A673 (cell line): ENCODE measurements at regions not wholly inside any gene's neighbourhood (a gene's known extent, or its start where the extent isn't known, plus 50 kb on each side); places are given as distances from the start of the nearest gene placed in this dataset.

Experiments used
- BruUV-seq: library from RNA; stranded (reverse); fragments of 400-500 nt; replicated peaks from 2 replicates; lab custom pipeline; 2021; lab: Mats Ljungman, UMichigan
- CTCF ChIA-PET: fragments of 300-600 bp; sonication (Branson Sonifier 250); formaldehyde crosslinking; loops from one replicate; lab custom pipeline; 2022; ENCODE audit warnings: antibody characterized with exemption; lab: Charles Lee
- POLR2A ChIA-PET: fragments of 300-600 bp; sonication (Branson Sonifier 250); formaldehyde crosslinking; loops from one replicate; lab custom pipeline; 2022; ENCODE audit warnings: antibody characterized with exemption; ENCODE audit not compliant: low non-redundant PET; lab: Charles Lee
- DNase-seq: peaks from one replicate; pipeline ENCODE4 v3.0.0-alpha.2; 2015; ENCODE audit warnings: low spot score
- H3K27ac ChIP-seq: fragments of 200-600 bp; sonication (generic); 2 replicates; pipeline ENCODE4 v1.5.1; 2016; ENCODE audit warnings: mixed run types, low read depth, mild to moderate bottlenecking, mixed read lengths, antibody characterized with exemption, low read length; ENCODE audit not compliant: poor library complexity, severe bottlenecking
- H3K27me3 ChIP-seq: fragments of 200-600 bp; sonication (generic); replicated peaks from 2 replicates; pipeline ENCODE4 v1.6.1; 2017; ENCODE audit warnings: mixed run types, low read depth, mild to moderate bottlenecking, mixed read lengths, antibody characterized with exemption, low read length; ENCODE audit not compliant: insufficient read depth, poor library complexity
- H3K36me3 ChIP-seq: fragments of 200-600 bp; sonication (generic); 2 replicates; pipeline ENCODE4 v1.6.1; 2016; ENCODE audit warnings: mixed run types, mild to moderate bottlenecking, mixed read lengths, antibody characterized with exemption, low read length; ENCODE audit not compliant: insufficient read depth, poor library complexity, severe bottlenecking
- H3K4me1 ChIP-seq: fragments of 200-600 bp; sonication (generic); 2 replicates; pipeline ENCODE4 v1.6.1; 2017; ENCODE audit warnings: mixed run types, mild to moderate bottlenecking, mixed read lengths, antibody characterized with exemption, low read length; ENCODE audit not compliant: insufficient read depth, poor library complexity, severe bottlenecking
- H3K4me3 ChIP-seq: fragments of 200-600 bp; sonication (generic); 2 replicates; pipeline ENCODE4 v1.5.1; 2016; ENCODE audit warnings: low read depth, mixed run types, mild to moderate bottlenecking, mixed read lengths, low read length; ENCODE audit not compliant: poor library complexity, severe bottlenecking
- H3K9me3 ChIP-seq: fragments of 200-600 bp; sonication (generic); 2 replicates; pipeline ENCODE4 v1.6.1; 2016; ENCODE audit warnings: mixed run types, low read depth, mild to moderate bottlenecking, mixed read lengths, antibody characterized with exemption, low read length; ENCODE audit not compliant: poor library complexity, severe bottlenecking
- CTCF ChIP-seq: fragments of 300-800, 200-600 bp; sonication (generic); conservative IDR thresholded peaks from 2 replicates; pipeline ENCODE4 v1.5.1; 2017; ENCODE audit warnings: low read depth, mild to moderate bottlenecking, antibody characterized with exemption, low read length, moderate library complexity, mixed read lengths
- EZH2 ChIP-seq: fragments of 200-600 bp; sonication (generic); IDR thresholded peaks from 2 replicates; pipeline ENCODE4 v1.6.1; 2017; ENCODE audit warnings: borderline replicate concordance, low read depth, mild to moderate bottlenecking, mixed read lengths, antibody characterized with exemption, low read length; ENCODE audit not compliant: poor library complexity, severe bottlenecking
- intact Hi-C: fragments of 100-400 bp; cut with micrococcal nuclease; formaldehyde crosslinking; loops from one replicate; pipeline ENCODE4 v1.10.0; 2022; ENCODE audit not compliant: unreplicated experiment

DNA sequence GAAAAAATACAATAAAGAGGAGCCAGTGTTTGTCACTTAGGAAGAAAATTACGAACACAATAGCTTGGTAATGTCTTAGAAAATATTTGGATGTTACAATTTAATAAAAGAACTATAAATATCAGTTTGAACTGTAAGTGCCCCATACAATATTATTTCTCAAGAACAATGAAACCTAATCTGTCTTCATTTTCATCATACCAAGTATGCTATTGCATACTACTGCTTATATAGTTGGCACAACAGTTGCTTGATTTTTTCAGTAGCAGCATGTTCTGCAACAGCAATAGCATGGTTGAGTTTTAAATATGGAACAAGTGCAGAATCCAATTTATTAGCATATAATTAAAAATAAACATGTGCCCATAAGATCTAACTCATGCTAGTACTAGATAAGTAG is 564.6 kb downstream of the C12orf50 start:
- Histone ChIP-seq H3K27ac (no peak overlapping the region), H3K9me3 (no peaks in the 10 kb centered on the region), H3K27me3 (no peaks in the 10 kb centered on the region), H3K36me3 (no peaks in the 10 kb centered on the region), H3K4me3 (no peak overlapping the region), H3K4me1 (peaks cover 18% of the 10 kb centered on the region)
- TF ChIP-seq EZH2, result no peak
- no peak for TF ChIP-seq CTCF
- intact Hi-C loops, result no loop called here
- CTCF ChIA-PET, result no interaction called here
- POLR2A ChIA-PET, result no interaction called here
- DNase-seq, result no peak
- no TSS peak for BruUV-seq

- ChIA-PET CTCF (no interaction called here), POLR2A (no interaction called here)
- Histone ChIP-seq H3K9me3 (peaks cover under 1% of the 10 kb centered on the region), H3K4me1 (no peaks in the 10 kb centered on the region), H3K27ac (no peak overlapping the region), H3K36me3 (no peaks in the 10 kb centered on the region), H3K27me3 (no peaks in the 10 kb centered on the region), H3K4me3 (no peak overlapping the region)
- TF ChIP-seq EZH2 (no peak), CTCF (no peak)
- no TSS peak for BruUV-seq
- intact Hi-C loops, result no loop called here
- DNase-seq, result no peak
Observed at GRCh38 chr12:87444039-87444438, 585.2 kb downstream of the C12orf50 start.

DNA sequence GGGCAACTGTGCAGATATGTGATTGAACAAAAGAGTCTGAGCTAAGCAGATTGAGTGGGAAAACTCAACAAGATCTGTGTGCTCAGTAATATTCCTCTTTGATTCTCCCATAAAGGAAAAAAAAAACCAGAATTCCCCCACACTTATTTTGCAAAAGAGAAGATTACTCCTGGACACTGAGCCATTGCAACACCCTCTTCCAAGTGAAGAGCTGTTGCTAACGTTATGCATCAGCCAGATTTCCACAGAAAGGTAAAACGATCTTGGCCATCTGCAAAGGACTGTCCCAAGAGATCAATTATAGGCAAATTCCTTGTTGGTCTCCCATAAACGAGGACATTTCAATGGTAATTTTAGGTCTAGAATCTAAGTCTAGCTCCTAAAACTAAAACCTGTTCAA is 587.7 kb downstream of the C12orf50 start:
- Histone ChIP-seq H3K4me3 (no peak overlapping the region), H3K9me3 (no peaks in the 10 kb centered on the region), H3K36me3 (no peaks in the 10 kb centered on the region), H3K27ac (no peak overlapping the region), H3K27me3 (no peaks in the 10 kb centered on the region), H3K4me1 (no peaks in the 10 kb centered on the region)
- ChIA-PET POLR2A (interaction anchor here (0.6 kb wide), 1 partner anchor 1102 kb away, joined by 4 read pairs; no protein-coding TSS in a partner anchor), CTCF (no interaction called here)
- intact Hi-C loops, result no loop called here
- TF ChIP-seq CTCF, result no peak
- no peak for TF ChIP-seq EZH2
- no TSS peak for BruUV-seq
- DNase-seq, result no peak
